Natural killer cell (primary cell): ENCODE measurements at regions not wholly inside any gene's neighbourhood (a gene's known extent, or its start where the extent isn't known, plus 50 kb on each side); places are given as distances from the start of the nearest gene placed in this dataset.

Experiments used
- ATAC-seq, 3 donors: fragments of 150-1000 bp in 2 of 3; fragments of 200-7000 bp in 1 of 3; cut with Tn5 transposase; 1 replicate in 1 of 3; 2 replicates in 2 of 3; pipeline ENCODE4 v1.10.0; 2021; ENCODE audit warnings: mild to moderate bottlenecking in 2 of 3, moderate library complexity in 2 of 3
- DNase-seq, 2 donors: peaks; one replicate each; pipeline versions ENCODE4 v3.0.0 to v3.0.0-alpha.2; 2013 to 2021; ENCODE audit warnings: mixed read lengths in 1 of 2
- H3K27ac ChIP-seq: one replicate; pipeline ENCODE4 v1.5.1; 2013; ENCODE audit warnings: mild to moderate bottlenecking, low read length
- H3K27me3 ChIP-seq: one replicate; pipeline ENCODE4 v1.6.1; 2013; ENCODE audit warnings: low read length; ENCODE audit not compliant: control insufficient read depth, insufficient read depth
- H3K36me3 ChIP-seq: one replicate; pipeline ENCODE4 v1.6.1; 2013; ENCODE audit warnings: low read length; ENCODE audit not compliant: control insufficient read depth, insufficient read depth
- H3K4me1 ChIP-seq: one replicate; pipeline ENCODE4 v1.6.1; 2013; ENCODE audit warnings: low read length; ENCODE audit not compliant: control insufficient read depth, insufficient read depth
- H3K4me3 ChIP-seq: one replicate; pipeline ENCODE4 v1.5.1; 2013; ENCODE audit warnings: low read length
- H3K9me3 ChIP-seq: one replicate; pipeline ENCODE4 v1.6.1; 2013; ENCODE audit warnings: low read length; ENCODE audit not compliant: control insufficient read depth, insufficient read depth
- H3K27ac Mint-ChIP-seq, 2 donors: one replicate each; pipeline ENCODE4 v1.8.0; 2022; ENCODE audit warnings: mild to moderate bottlenecking in 2 of 2, mixed read lengths in 2 of 2, moderate library complexity in 1 of 2
- H3K27me3 Mint-ChIP-seq, 2 donors: one replicate each; pipeline ENCODE4 v1.8.0; 2022; ENCODE audit warnings: low read depth in 2 of 2, mixed read lengths in 2 of 2
- H3K36me3 Mint-ChIP-seq: one replicate; pipeline ENCODE4 v1.8.0; 2022; ENCODE audit warnings: mixed read lengths
- H3K4me1 Mint-ChIP-seq, 2 donors: one replicate each; pipeline ENCODE4 v1.8.0; 2022; ENCODE audit warnings: mixed read lengths in 2 of 2
- H3K4me3 Mint-ChIP-seq: one replicate; pipeline ENCODE4 v1.8.0; 2022; ENCODE audit warnings: mild to moderate bottlenecking, moderate library complexity, mixed read lengths
- H3K9me3 Mint-ChIP-seq, 2 donors: one replicate each; pipeline ENCODE4 v1.8.0; 2022; ENCODE audit warnings: mixed read lengths in 2 of 2
- CTCF ChIP-seq: fragments of 200-600 bp; IDR thresholded peaks from one replicate; pipeline ENCODE4 v1.8.0; 2022; ENCODE audit warnings: antibody characterized with exemption
- WGBS: methylation state at CpG from one replicate; pipeline ENCODE4 v1.1.7; 2013; ENCODE audit warnings: missing lambda C conversion rate; ENCODE audit not compliant: insufficient coverage; 5-methylcytosine and 5-hydroxymethylcytosine counted together
- intact Hi-C: fragments of 100-400 bp; cut with micrococcal nuclease; formaldehyde crosslinking; loops from one replicate; pipeline ENCODE4 v1.14.2; 2022

- 88% methylated on average over 4 of the region's 5 CpGs for WGBS
- TF ChIP-seq CTCF: no peak
- Histone ChIP-seq H3K4me1 (peaks cover 8% of the 10 kb centered on the region), H3K27me3 (no peaks in the 10 kb centered on the region), H3K27ac (no peak overlapping the region), H3K4me3 (no peak overlapping the region), H3K36me3 (no peaks in the 10 kb centered on the region), H3K9me3 (no peaks in the 10 kb centered on the region)
- intact Hi-C loops: no loop called here
- no peaks in the 10 kb centered on the region for H3K36me3 Mint-ChIP-seq
- H3K27me3 Mint-ChIP-seq: peaks cover 25 to 38% of the 10 kb centered on the region in 2 donors
- H3K4me3 Mint-ChIP-seq: no peak overlapping the region
- ATAC-seq (no peak), DNase-seq (no peak)
- H3K27ac Mint-ChIP-seq: no peak overlapping the region
- H3K4me1 Mint-ChIP-seq: peaks cover 8 to 10% of the 10 kb centered on the region in 2 donors
- H3K9me3 Mint-ChIP-seq: no peaks in the 10 kb centered on the region
These were observed 102.7 kb upstream of the BCL2L14 start for GRCh38 chr12:11968048-11968383.

GRCh38 chr12:11968516-11968915, 102.2 kb upstream of the BCL2L14 start:
- intact Hi-C loops: no loop called here
- WGBS: 89% methylated on average over 7 of the region's 7 CpGs
- no peaks in the 10 kb centered on the region for H3K36me3 Mint-ChIP-seq
- H3K9me3 Mint-ChIP-seq: no peaks in the 10 kb centered on the region
- Histone ChIP-seq H3K4me3 (no peak overlapping the region), H3K27me3 (no peaks in the 10 kb centered on the region), H3K36me3 (no peaks in the 10 kb centered on the region), H3K9me3 (no peaks in the 10 kb centered on the region), H3K27ac (no peak overlapping the region), H3K4me1 (peaks cover 8% of the 10 kb centered on the region)
- H3K27ac Mint-ChIP-seq: no peak overlapping the region
- peaks cover 8 to 10% of the 10 kb centered on the region in 2 donors for H3K4me1 Mint-ChIP-seq
- H3K27me3 Mint-ChIP-seq: peaks cover 25 to 43% of the 10 kb centered on the region in 2 donors
- no peak for TF ChIP-seq CTCF
- ATAC-seq (no peak), DNase-seq (no peak)
- no peak overlapping the region for H3K4me3 Mint-ChIP-seq

GRCh38 chr12:11969437-11970154, 101.1 kb upstream of the BCL2L14 start:
- H3K4me3 ChIP-seq: no peak overlapping the region
- no peaks in the 10 kb centered on the region for H3K27me3 ChIP-seq
- peaks cover 8 to 10% of the 10 kb centered on the region in 2 donors for H3K4me1 Mint-ChIP-seq
- no peak for ATAC-seq
- no peak overlapping the region for H3K4me3 Mint-ChIP-seq
- intact Hi-C loops: no loop called here
- H3K36me3 Mint-ChIP-seq: no peaks in the 10 kb centered on the region
- H3K9me3 ChIP-seq: no peaks in the 10 kb centered on the region
- no peaks in the 10 kb centered on the region for H3K9me3 Mint-ChIP-seq
- TF ChIP-seq CTCF: no peak
- peaks cover 8% of the 10 kb centered on the region for H3K4me1 ChIP-seq
- 91% methylated on average over 5 of the region's 8 CpGs for WGBS
- no peak overlapping the region for H3K27ac Mint-ChIP-seq
- H3K36me3 ChIP-seq: no peaks in the 10 kb centered on the region
- no peak overlapping the region for H3K27ac ChIP-seq
- peaks cover 33 to 54% of the 10 kb centered on the region in 2 donors for H3K27me3 Mint-ChIP-seq
- no peak for DNase-seq

GRCh38 chr12:11970155-11970520, 100.6 kb upstream of the BCL2L14 start:
- intact Hi-C loops: no loop called here
- H3K27me3 ChIP-seq: no peaks in the 10 kb centered on the region
- no peak overlapping the region for H3K27ac Mint-ChIP-seq

More at GRCh38 chr12:11970155-11970520, 100.6 kb upstream of the BCL2L14 start:
- H3K36me3 ChIP-seq: no peaks in the 10 kb centered on the region
- no peaks in the 10 kb centered on the region for H3K9me3 ChIP-seq
- H3K36me3 Mint-ChIP-seq: no peaks in the 10 kb centered on the region
- ATAC-seq (no peak), DNase-seq (no peak)
- WGBS: 90% methylated on average over 4 of the region's 4 CpGs
- no peak overlapping the region for H3K27ac ChIP-seq
- H3K4me1 Mint-ChIP-seq: peaks cover 8 to 10% of the 10 kb centered on the region in 2 donors
- H3K4me1 ChIP-seq: peaks cover 8% of the 10 kb centered on the region
- H3K9me3 Mint-ChIP-seq: no peaks in the 10 kb centered on the region
- no peak overlapping the region for H3K4me3 ChIP-seq
- H3K27me3 Mint-ChIP-seq: peaks cover 33 to 58% of the 10 kb centered on the region in 2 donors
- no peak for TF ChIP-seq CTCF
- no peak overlapping the region for H3K4me3 Mint-ChIP-seq
